K562 (cell line): ENCODE measurements at regions not wholly inside any gene's neighbourhood (a gene's known extent, or its start where the extent isn't known, plus 50 kb on each side); places are given as distances from the start of the nearest gene placed in this dataset.

Experiments
- ATAC-seq: fragments of 200-7000 bp; cut with Tn5 transposase; 3 replicates; pipeline ENCODE4 v1.9.1; 2020; ENCODE audit warnings: moderate library complexity
- BruUV-seq: library from RNA; stranded (reverse); fragments of 400-500 nt; replicated peaks from 2 replicates; lab custom pipeline; 2021; lab: Mats Ljungman, UMichigan
- CTCF ChIA-PET: fragments of 300-600 bp; formaldehyde crosslinking; extraction: SDS; loops from one replicate; lab custom pipeline; 2021; ENCODE audit warnings: low intra/inter-chr PET ratio; lab: Yijun Ruan, JAX
- POLR2A ChIA-PET: fragments of 300-600, 350-650 bp; sonication (Branson Sonifier 250); formaldehyde crosslinking; extraction: SDS; loops from one replicate; lab custom pipeline; 2021; ENCODE audit warnings: antibody characterized with exemption, inconsistent platforms; lab: Yijun Ruan, JAX
- DNase-seq, 4 experiments: peaks; one replicate each; pipeline versions ENCODE4 v3.0.0 to v3.0.0-alpha.2; 2011 to 2018; ENCODE audit warnings: low spot score in 3 of 4, mixed read lengths in 3 of 4; ENCODE audit errors: extremely low read depth in 1 of 4
- FAIRE-seq: peaks from 2 replicates; lab custom pipeline; 2011; peaks lifted over from hg19 to GRCh38; lab: Jason Lieb, UNC
- H2AFZ ChIP-seq: 2 replicates; pipeline ENCODE4 v1.6.0; 2011; ENCODE audit warnings: low read depth, low read length, control low read depth, inconsistent platforms
- H3K27ac ChIP-seq: fragments of 200-600 bp; 3 replicates; pipeline ENCODE4 v1.8.0; 2011; ENCODE audit warnings: low read depth, mild to moderate bottlenecking, control low read depth, inconsistent platforms, low read length, moderate library complexity, mixed read lengths; ENCODE audit errors: extremely low read depth
- H3K27me3 ChIP-seq, 2 experiments: fragments of 300-600 bp in 1 of 2; 2 replicates in 1 of 2; 3 replicates in 1 of 2; pipeline versions ENCODE4 v1.6.0 to v1.8.0; 2011; ENCODE audit warnings: inconsistent platforms in 2 of 2, low read length in 2 of 2, mild to moderate bottlenecking in 1 of 2, mixed read lengths in 1 of 2, moderate library complexity in 1 of 2; ENCODE audit not compliant: control insufficient read depth in 2 of 2, insufficient read depth in 2 of 2
- H3K36me3 ChIP-seq: fragments of 300-600 bp; 3 replicates; pipeline ENCODE4 v1.8.0; 2011; ENCODE audit warnings: mild to moderate bottlenecking, low read length, inconsistent platforms; ENCODE audit not compliant: control insufficient read depth, insufficient read depth
- H3K4me1 ChIP-seq, 2 experiments: fragments of 200-600 bp in 1 of 2; replicated peaks in 1 of 2; 2 replicates in 1 of 2; 3 replicates in 1 of 2; pipeline versions ENCODE4 v1.5.1 to v1.8.0; 2011; ENCODE audit warnings: inconsistent platforms in 2 of 2, low read length in 2 of 2, mild to moderate bottlenecking in 1 of 2, mixed read lengths in 1 of 2, moderate library complexity in 1 of 2; ENCODE audit not compliant: control insufficient read depth in 2 of 2, insufficient read depth in 2 of 2
- H3K4me2 ChIP-seq: 2 replicates; pipeline ENCODE4 v1.6.1; 2011; ENCODE audit warnings: low read length, control low read depth, inconsistent platforms, mixed read lengths; ENCODE audit not compliant: insufficient read depth
- H3K4me3 ChIP-seq: fragments of 200-600 bp; sonication (generic), shearing (Covaris generic); 2 replicates; pipeline ENCODE4 v1.5.1; 2016; ENCODE audit warnings: control low read depth, inconsistent platforms
- H3K79me2 ChIP-seq: fragments of 200-600 bp; 3 replicates; pipeline ENCODE4 v1.8.0; 2011; ENCODE audit warnings: low read length, inconsistent platforms; ENCODE audit not compliant: control insufficient read depth, insufficient read depth
- H3K9ac ChIP-seq, 2 experiments: 2 replicates each; pipeline versions ENCODE4 v1.6.0 to v1.6.1; 2011; ENCODE audit warnings: low read depth in 2 of 2, low read length in 2 of 2, control low read depth in 1 of 2, inconsistent platforms in 1 of 2, mild to moderate bottlenecking in 1 of 2, mixed read lengths in 1 of 2; ENCODE audit not compliant: insufficient read depth in 1 of 2
- H3K9me1 ChIP-seq: one replicate; pipeline ENCODE4 v1.6.0; 2011; ENCODE audit warnings: inconsistent platforms, mild to moderate bottlenecking, low read length, moderate library complexity; ENCODE audit not compliant: control insufficient read depth, insufficient read depth
- H3K9me3 ChIP-seq: replicated peaks from 2 replicates; pipeline ENCODE4 v1.5.1; 2011; ENCODE audit warnings: low read depth, low read length, inconsistent platforms; ENCODE audit not compliant: control insufficient read depth, insufficient read depth
- H4K20me1 ChIP-seq: replicated peaks from 2 replicates; pipeline ENCODE4 v1.6.1; 2011; ENCODE audit warnings: low read length, inconsistent platforms, mixed read lengths; ENCODE audit not compliant: control insufficient read depth, insufficient read depth
- EWSR1 ChIP-seq: fragments of 450-650 bp; IDR thresholded peaks from 2 replicates; pipeline ENCODE4 v1.6.1; 2018; ENCODE audit warnings: borderline replicate concordance, mild to moderate bottlenecking, low read depth, moderate library complexity; ENCODE audit not compliant: partially characterized antibody
- STAT5A ChIP-seq: IDR thresholded peaks from 2 replicates; pipeline ENCODE4 v1.6.1; 2012; ENCODE audit warnings: low read length, inconsistent platforms, borderline replicate concordance
- ZNF175 ChIP-seq: fragments of 200-800 bp; sonication (Bioruptor generic); IDR thresholded peaks from 2 replicates; pipeline ENCODE4 v1.6.1; 2016; ENCODE audit warnings: low read depth, mild to moderate bottlenecking, missing genetic modification characterization, missing compliant biosample characterization
- WGBS: fragments of 100-300 bp; shearing (Covaris generic); methylation state at CpG from one replicate; pipeline ENCODE4 v1.1.6; 2016; ENCODE audit warnings: low coverage, mixed read lengths; ENCODE audit not compliant: insufficient coverage; ENCODE audit errors: missing lambda C conversion rate; 5-methylcytosine and 5-hydroxymethylcytosine counted together
- in situ Hi-C: fragments of 300-500 bp; cut with MboI; formaldehyde crosslinking; loops from 4 replicates; pipeline ENCODE4 v1.15.0; 2018; ENCODE audit warnings: inconsistent platforms, mixed read lengths
- intact Hi-C: fragments of 100-400 bp; cut with micrococcal nuclease; formaldehyde crosslinking; loops from 2 replicates; pipeline ENCODE4 v1.14.2; 2022
- TF ChIP-seq, protein P1 (sequence below): fragments of 450-650 bp; IDR thresholded peaks from 2 replicates; pipeline ENCODE4 v1.7.1; 2018; ENCODE audit warnings: mild to moderate bottlenecking, low read depth; ENCODE audit not compliant: partially characterized antibody
- TF ChIP-seq, protein P2 (sequence below): sonication (generic); formaldehyde crosslinking; IDR thresholded peaks from 2 replicates; pipeline ENCODE4 v1.8.1; 2023; ENCODE audit warnings: mild to moderate bottlenecking, missing genetic modification reagents
- TF ChIP-seq, protein P3 (sequence below): fragments of 450-650 bp; formaldehyde crosslinking; conservative IDR thresholded peaks from 2 replicates; pipeline ENCODE4 v1.4.0; 2022; ENCODE audit warnings: mild to moderate bottlenecking, missing genetic modification characterization

DNA sequence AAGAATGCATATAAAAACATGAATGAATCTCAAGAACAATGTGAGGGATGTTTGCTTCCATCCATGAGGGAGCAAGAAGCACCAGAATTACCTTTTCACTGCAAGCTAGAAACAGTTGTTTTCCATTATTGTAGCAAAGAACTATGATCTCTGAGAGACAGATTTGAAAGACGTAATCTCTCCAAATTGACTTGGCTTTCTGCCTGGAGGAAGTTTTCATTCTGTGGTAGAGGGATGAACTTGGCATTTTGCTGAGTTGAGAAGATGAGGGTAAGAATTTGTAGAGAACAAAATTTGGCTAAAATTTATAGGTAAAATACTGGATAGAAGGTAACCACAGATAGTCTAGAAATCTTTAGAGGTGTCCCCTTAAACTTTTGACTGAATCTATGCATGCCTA, 496.8 kb downstream of the TDRD3 start:
- CTCF ChIA-PET = no interaction called here
- Histone ChIP-seq H3K4me3 (no peak overlapping the region), H2AFZ (no peak overlapping the region), H3K27me3 (no peaks in the 10 kb centered on the region), H3K9ac (no peak overlapping the region), H3K9me1 (no peaks in the 10 kb centered on the region), H3K4me1 (no peaks in the 10 kb centered on the region), H3K9me3 (no peaks in the 10 kb centered on the region), H3K27ac (no peak overlapping the region), H3K36me3 (no peaks in the 10 kb centered on the region), H3K4me2 (no peak overlapping the region), H3K79me2 (no peaks in the 10 kb centered on the region), H4K20me1 (no peaks in the 10 kb centered on the region)
- intact Hi-C loops = no loop called here
- no peak for TF ChIP-seq EWSR1
- in situ Hi-C loops = no loop called here
- no peak for ATAC-seq
- no TSS peak for BruUV-seq
- POLR2A ChIA-PET = no interaction called here
- no peak for FAIRE-seq
- 0% methylated on average over 1 of the region's 1 CpG for WGBS
- no peak for DNase-seq

DNA sequence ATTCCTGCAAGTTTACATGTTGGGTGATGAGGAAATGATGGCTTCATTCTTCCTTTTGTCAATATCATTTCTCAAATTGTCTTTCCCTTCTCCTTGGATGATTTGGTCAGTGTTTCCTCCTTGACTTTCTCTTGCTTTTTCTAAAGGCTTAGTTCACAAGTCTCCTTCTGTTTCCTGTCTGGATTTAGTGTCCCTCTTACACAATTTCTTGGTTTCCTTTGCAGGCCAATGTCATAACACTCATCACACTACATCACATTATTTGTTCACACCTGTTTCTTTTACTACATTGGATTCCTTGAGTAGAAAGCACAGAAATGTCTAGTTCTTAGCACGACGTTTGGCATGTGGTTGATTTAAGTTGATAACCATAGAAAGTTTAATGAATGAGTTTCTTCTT, 490.7 kb downstream of the TDRD3 start:
- BruUV-seq = no TSS peak
- H3K27ac ChIP-seq = no peak overlapping the region
- H3K4me3 ChIP-seq = no peak overlapping the region
- in situ Hi-C loops = no loop called here
- DNase-seq (no peak), FAIRE-seq (no peak), ATAC-seq (no peak)
- H3K27me3 ChIP-seq = no peaks in the 10 kb centered on the region
- no peaks in the 10 kb centered on the region for H3K9me3 ChIP-seq
- no peak overlapping the region for H2AFZ ChIP-seq
- no peaks in the 10 kb centered on the region for H3K36me3 ChIP-seq
- no peaks in the 10 kb centered on the region for H4K20me1 ChIP-seq
- H3K9me1 ChIP-seq = no peaks in the 10 kb centered on the region
- 0% methylated on average over 2 of the region's 2 CpGs for WGBS
- H3K4me1 ChIP-seq = no peaks in the 10 kb centered on the region
- no peak overlapping the region for H3K9ac ChIP-seq
- ChIA-PET CTCF (no interaction called here), POLR2A (no interaction called here)
- intact Hi-C loops = no loop called here
- no peak overlapping the region for H3K4me2 ChIP-seq
- no peaks in the 10 kb centered on the region for H3K79me2 ChIP-seq
- TF ChIP-seq STAT5A (no peak), ZNF175 (CRISPR knock-in tag) (no peak)
- TF ChIP-seq, protein P1, sequence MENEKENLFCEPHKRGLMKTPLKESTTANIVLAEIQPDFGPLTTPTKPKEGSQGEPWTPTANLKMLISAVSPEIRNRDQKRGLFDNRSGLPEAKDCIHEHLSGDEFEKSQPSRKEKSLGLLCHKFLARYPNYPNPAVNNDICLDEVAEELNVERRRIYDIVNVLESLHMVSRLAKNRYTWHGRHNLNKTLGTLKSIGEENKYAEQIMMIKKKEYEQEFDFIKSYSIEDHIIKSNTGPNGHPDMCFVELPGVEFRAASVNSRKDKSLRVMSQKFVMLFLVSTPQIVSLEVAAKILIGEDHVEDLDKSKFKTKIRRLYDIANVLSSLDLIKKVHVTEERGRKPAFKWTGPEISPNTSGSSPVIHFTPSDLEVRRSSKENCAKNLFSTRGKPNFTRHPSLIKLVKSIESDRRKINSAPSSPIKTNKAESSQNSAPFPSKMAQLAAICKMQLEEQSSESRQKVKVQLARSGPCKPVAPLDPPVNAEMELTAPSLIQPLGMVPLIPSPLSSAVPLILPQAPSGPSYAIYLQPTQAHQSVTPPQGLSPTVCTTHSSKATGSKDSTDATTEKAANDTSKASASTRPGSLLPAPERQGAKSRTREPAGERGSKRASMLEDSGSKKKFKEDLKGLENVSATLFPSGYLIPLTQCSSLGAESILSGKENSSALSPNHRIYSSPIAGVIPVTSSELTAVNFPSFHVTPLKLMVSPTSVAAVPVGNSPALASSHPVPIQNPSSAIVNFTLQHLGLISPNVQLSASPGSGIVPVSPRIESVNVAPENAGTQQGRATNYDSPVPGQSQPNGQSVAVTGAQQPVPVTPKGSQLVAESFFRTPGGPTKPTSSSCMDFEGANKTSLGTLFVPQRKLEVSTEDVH = no peak
- TF ChIP-seq, protein P2, sequence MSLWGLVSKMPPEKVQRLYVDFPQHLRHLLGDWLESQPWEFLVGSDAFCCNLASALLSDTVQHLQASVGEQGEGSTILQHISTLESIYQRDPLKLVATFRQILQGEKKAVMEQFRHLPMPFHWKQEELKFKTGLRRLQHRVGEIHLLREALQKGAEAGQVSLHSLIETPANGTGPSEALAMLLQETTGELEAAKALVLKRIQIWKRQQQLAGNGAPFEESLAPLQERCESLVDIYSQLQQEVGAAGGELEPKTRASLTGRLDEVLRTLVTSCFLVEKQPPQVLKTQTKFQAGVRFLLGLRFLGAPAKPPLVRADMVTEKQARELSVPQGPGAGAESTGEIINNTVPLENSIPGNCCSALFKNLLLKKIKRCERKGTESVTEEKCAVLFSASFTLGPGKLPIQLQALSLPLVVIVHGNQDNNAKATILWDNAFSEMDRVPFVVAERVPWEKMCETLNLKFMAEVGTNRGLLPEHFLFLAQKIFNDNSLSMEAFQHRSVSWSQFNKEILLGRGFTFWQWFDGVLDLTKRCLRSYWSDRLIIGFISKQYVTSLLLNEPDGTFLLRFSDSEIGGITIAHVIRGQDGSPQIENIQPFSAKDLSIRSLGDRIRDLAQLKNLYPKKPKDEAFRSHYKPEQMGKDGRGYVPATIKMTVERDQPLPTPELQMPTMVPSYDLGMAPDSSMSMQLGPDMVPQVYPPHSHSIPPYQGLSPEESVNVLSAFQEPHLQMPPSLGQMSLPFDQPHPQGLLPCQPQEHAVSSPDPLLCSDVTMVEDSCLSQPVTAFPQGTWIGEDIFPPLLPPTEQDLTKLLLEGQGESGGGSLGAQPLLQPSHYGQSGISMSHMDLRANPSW = no peak
- TF ChIP-seq, protein P3, sequence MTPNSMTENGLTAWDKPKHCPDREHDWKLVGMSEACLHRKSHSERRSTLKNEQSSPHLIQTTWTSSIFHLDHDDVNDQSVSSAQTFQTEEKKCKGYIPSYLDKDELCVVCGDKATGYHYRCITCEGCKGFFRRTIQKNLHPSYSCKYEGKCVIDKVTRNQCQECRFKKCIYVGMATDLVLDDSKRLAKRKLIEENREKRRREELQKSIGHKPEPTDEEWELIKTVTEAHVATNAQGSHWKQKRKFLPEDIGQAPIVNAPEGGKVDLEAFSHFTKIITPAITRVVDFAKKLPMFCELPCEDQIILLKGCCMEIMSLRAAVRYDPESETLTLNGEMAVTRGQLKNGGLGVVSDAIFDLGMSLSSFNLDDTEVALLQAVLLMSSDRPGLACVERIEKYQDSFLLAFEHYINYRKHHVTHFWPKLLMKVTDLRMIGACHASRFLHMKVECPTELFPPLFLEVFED (CRISPR knock-in tag) = no peak
